ENCODE measurements at regions not wholly inside any gene's neighbourhood (a gene's known extent, or its start where the extent isn't known, plus 50 kb on each side); places are given as distances from the start of the nearest gene placed in this dataset.

DNA sequence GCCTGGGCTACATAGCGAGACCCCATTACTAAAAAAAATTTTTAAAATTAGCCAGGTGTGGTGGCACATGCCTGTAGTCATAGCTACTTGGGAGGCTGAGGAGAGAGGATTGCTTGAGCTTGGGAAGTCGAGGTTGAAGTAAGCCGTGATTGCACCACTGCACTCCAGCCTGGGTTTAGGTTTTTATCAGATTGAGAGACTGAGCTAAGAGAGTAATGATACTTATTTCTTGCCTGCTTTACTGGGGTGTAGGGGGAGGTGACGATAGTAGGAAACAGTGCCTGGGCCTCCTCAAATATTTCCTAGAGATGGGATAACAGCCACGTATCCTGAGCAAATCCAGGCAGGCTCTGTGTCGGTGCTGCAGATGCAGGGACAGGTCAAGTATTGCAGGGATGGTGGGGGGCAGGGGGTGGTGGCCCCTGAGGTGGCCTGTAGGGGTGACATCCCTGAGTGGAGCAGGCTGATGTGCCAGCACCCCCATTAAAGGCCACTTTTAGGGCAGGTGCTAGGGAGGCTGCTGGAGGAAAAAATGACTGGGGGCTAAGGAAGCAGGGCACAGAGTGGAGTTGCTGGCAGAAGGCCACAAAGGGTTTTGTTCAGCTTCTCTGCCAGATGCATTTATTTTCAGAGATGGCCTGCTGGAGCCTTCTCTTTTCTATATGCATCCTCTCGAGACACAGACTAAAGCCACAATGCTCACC is 130.5 kb downstream of the RHOU start:
- 69% methylated on average over 4 of the region's 7 CpGs for WGBS (ENCODE audit: insufficient coverage, low coverage, low lambda C conversion rate, missing lambda C conversion rate)
- no peaks in the 10 kb centered on the region for H3K9me3 ChIP-seq
- ATAC-seq (no peak), DNase-seq (no peak)
- peak overlapping the region in 1 of 3 donors; percentile 65 for H3K27ac ChIP-seq
- H3K4me1 ChIP-seq, result peaks cover 0 to 42% (median 16%) of the 10 kb centered on the region in 4 donors
- no peak overlapping the region for H3K4me3 ChIP-seq
- TF ChIP-seq, protein P1, sequence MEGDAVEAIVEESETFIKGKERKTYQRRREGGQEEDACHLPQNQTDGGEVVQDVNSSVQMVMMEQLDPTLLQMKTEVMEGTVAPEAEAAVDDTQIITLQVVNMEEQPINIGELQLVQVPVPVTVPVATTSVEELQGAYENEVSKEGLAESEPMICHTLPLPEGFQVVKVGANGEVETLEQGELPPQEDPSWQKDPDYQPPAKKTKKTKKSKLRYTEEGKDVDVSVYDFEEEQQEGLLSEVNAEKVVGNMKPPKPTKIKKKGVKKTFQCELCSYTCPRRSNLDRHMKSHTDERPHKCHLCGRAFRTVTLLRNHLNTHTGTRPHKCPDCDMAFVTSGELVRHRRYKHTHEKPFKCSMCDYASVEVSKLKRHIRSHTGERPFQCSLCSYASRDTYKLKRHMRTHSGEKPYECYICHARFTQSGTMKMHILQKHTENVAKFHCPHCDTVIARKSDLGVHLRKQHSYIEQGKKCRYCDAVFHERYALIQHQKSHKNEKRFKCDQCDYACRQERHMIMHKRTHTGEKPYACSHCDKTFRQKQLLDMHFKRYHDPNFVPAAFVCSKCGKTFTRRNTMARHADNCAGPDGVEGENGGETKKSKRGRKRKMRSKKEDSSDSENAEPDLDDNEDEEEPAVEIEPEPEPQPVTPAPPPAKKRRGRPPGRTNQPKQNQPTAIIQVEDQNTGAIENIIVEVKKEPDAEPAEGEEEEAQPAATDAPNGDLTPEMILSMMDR (IDR thresholded peaks at IDR 0.05), result no peak
- no peak for TF ChIP-seq POLR2A (IDR thresholded peaks at IDR 0.05)
- no peaks in the 10 kb centered on the region for H3K36me3 ChIP-seq
- no peaks in the 10 kb centered on the region for H3K27me3 ChIP-seq
- intact Hi-C loops (cut with DNase I), result no loop called here

DNA sequence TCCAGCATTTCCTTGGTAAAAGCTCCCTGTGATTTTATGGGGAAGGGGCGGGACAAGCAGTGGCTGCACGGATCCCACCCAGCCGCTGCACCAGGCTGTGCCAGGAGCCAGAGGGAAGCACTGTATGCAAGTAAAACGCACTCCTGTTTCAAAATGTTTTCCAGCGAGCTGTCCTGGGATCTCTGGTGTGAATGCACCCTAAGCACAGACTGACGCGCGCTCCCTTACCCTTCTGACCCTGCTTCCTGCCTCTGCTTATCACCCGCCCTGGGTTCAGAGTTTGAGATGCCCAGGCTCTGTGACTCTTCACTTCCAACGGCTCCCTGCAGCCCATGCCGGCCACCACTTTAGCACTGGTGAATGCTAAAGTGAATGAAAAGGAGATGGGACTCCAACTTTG is 131.2 kb downstream of the RHOU start:
- Histone ChIP-seq H3K4me1 (peaks cover 0 to 35% (median 15%) of the 10 kb centered on the region in 4 donors), H3K27me3 (no peaks in the 10 kb centered on the region), H3K4me3 (no peak overlapping the region), H3K27ac (peak overlapping the region in 1 of 3 donors; percentile 65), H3K36me3 (no peaks in the 10 kb centered on the region), H3K9me3 (no peaks in the 10 kb centered on the region)
- DNase-seq (peak; percentile 74 to 80 (median 76)), ATAC-seq (peak; percentile 83 to 89 (median 87))
- intact Hi-C loops (cut with DNase I), result no loop called here
- 19% methylated on average over 11 of the region's 11 CpGs for WGBS (ENCODE audit: insufficient coverage, low coverage, low lambda C conversion rate, missing lambda C conversion rate)
- peak; percentile 33 for TF ChIP-seq POLR2A (IDR thresholded peaks at IDR 0.05)
- TF ChIP-seq, protein P1 (IDR thresholded peaks at IDR 0.05), result peak in 3 of 4 donors; percentile 9 to 29 (median 14)

DNA sequence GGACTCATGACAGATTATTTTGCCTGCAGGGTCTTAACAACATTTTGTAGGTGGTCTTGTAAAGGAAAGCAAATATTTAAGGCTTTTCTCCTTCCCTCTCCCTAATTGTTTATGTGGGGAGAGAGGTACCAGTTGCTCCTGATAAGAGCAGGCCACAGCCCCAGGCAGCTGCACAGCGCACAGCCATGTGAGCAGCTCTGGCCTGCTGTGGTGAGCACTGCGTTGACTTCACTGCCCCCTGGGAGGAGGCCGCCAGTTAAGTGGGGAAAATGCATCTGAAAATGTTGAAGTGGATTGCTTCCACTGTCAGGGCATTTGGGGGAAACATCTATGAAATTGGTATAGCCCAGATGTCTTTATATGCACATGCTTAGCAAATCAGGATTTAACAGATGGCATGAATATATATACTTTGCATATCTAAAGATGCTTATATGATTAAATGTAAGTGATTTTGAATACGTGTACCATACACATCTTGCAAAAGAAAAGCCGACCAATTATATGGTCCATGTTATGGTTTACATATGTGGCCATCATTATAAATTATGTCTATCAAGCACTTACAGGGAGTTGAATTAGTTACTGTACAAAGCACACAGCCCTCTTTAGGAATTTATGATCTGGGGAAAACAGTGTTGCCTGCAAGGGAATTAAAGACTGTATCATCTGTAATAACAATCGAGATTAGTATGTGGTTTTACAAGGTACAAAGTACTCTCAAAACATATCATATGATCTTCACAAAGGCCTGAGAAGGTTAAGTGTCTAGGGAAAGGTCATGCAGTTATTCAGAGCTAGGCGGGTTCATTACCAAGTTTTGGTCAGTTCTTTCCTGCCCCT is 132.1 kb downstream of the RHOU start:
- Histone ChIP-seq H3K36me3 (no peaks in the 10 kb centered on the region), H3K27ac (no peak overlapping the region), H3K9me3 (no peaks in the 10 kb centered on the region), H3K27me3 (no peaks in the 10 kb centered on the region), H3K4me3 (no peak overlapping the region), H3K4me1 (peaks cover 0 to 27% (median 10%) of the 10 kb centered on the region in 4 donors)
- 83% methylated on average over 4 of the region's 7 CpGs for WGBS (ENCODE audit: insufficient coverage, low coverage, low lambda C conversion rate, missing lambda C conversion rate)
- DNase-seq (no peak), ATAC-seq (no peak)
- intact Hi-C loops (cut with DNase I), result no loop called here
- no peak for TF ChIP-seq POLR2A (IDR thresholded peaks at IDR 0.05)
- TF ChIP-seq, protein P1 (IDR thresholded peaks at IDR 0.05), result no peak

DNA sequence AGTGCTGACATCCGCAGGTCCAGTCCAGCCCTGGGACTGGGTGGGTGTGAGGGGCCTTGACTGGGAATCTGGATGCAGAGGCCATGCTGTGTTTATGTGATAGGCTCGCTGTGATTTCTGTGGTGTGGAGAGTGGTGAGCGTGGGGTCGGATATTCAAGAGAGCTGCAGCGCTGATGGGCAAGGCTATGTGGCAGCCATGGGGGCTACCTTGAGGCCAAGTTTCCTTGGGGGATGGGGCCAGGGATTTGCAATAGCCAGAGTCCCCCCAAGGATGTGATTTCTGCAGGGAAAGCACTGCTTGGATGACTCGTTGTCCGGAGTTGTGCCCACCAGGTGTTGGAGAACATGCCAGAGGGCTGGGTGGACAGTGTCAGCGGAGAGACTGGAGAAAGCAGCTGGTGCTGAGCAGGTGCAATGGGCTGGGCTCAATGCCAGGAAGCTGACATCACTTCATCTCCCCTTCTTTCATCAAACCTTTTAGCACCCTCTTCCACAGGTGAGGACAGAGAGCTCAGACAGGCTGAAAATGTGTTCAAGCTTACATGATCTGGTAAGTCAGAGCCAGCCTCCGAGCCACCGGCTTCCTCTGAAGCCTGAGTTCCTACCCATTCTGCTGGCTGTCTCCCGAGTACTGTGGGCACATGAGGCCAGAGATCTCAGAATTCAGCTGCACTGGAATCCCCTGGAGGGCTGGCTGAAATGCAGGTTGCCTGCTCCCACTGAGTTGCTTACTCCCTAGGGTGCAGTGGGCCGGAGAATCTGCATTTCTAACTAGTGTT is 132.9 kb downstream of the RHOU start:
- 97% methylated on average over 7 of the region's 12 CpGs for WGBS (ENCODE audit: insufficient coverage, low coverage, low lambda C conversion rate, missing lambda C conversion rate)
- TF ChIP-seq, protein P1 (IDR thresholded peaks at IDR 0.05), result no peak
- no peak for TF ChIP-seq POLR2A (IDR thresholded peaks at IDR 0.05)
- no peak for ATAC-seq

More for the DNA sequence above, 132.9 kb downstream of the RHOU start:
- Histone ChIP-seq H3K36me3 (no peaks in the 10 kb centered on the region), H3K27me3 (no peaks in the 10 kb centered on the region), H3K9me3 (no peaks in the 10 kb centered on the region), H3K4me1 (peaks cover 0 to 19% (median 9%) of the 10 kb centered on the region in 4 donors), H3K4me3 (no peak overlapping the region), H3K27ac (no peak overlapping the region)
- intact Hi-C loops (cut with DNase I), result no loop called here
- no peak for DNase-seq

All from right lobe of liver (tissue), 6 donors.